Body of pancreas (tissue), 4 donors: ENCODE measurements at regions not wholly inside any gene's neighbourhood (a gene's known extent, or its start where the extent isn't known, plus 50 kb on each side); places are given as distances from the start of the nearest gene placed in this dataset.

Source experiments
- ATAC-seq: fragments of 150-250 bp; one replicate; pipeline ENCODE4 v1.9.1; 2016
- DNase-seq, 4 donors: peaks; one replicate each; pipeline ENCODE4 v3.0.0-alpha.2; 2019
- H3K27ac ChIP-seq, 4 donors: fragments of 200-600 bp; sonication (generic); 1 replicate in 3 of 4; 2 replicates in 1 of 4; pipeline versions ENCODE4 v1.5.1 to v1.6.1; 2016 to 2019; ENCODE audit warnings: mild to moderate bottlenecking in 1 of 4, mixed read lengths in 1 of 4, moderate library complexity in 1 of 4
- H3K27me3 ChIP-seq, 2 donors: fragments of 200-600 bp; sonication (generic); one replicate each; pipeline ENCODE4 v1.6.0; 2016; ENCODE audit warnings: mild to moderate bottlenecking in 1 of 2
- H3K36me3 ChIP-seq, 2 donors: fragments of 200-600 bp; sonication (generic); replicated peaks in 1 of 2; 2 replicates each; pipeline ENCODE4 v1.5.1; 2016; ENCODE audit warnings: low read depth in 2 of 2; ENCODE audit not compliant: insufficient read depth in 1 of 2
- H3K4me1 ChIP-seq: fragments of 200-600 bp; sonication (generic); one replicate; pipeline ENCODE4 v1.6.0; 2016
- H3K4me3 ChIP-seq, 2 donors: fragments of 200-600 bp; sonication (generic); 1 replicate in 1 of 2; 2 replicates in 1 of 2; pipeline ENCODE4 v1.5.1; 2016 to 2019
- H3K9me3 ChIP-seq, 3 donors: fragments of 200-600 bp; sonication (generic); 1 replicate in 2 of 3; 2 replicates in 1 of 3; pipeline ENCODE4 v1.5.1; 2016
- CTCF ChIP-seq, 7 experiments: fragments of 450-650 bp in 4 of 7; fragments of 200-600 bp in 3 of 7; sonication (generic) in 3 of 7; IDR thresholded peaks; one replicate each; pipeline ENCODE4 v1.5.1; 2016 to 2019; ENCODE audit warnings: antibody characterized with exemption in 7 of 7
- POLR2A ChIP-seq, 3 donors: fragments of 450-650 bp; IDR thresholded peaks; one replicate each; pipeline ENCODE4 v1.6.1; 2016; ENCODE audit warnings: antibody characterized with exemption in 3 of 3, mild to moderate bottlenecking in 2 of 3
- WGBS, 2 donors: methylation state at CpG; one replicate each; pipeline ENCODE4 v1.1.5; 2017; 5-methylcytosine and 5-hydroxymethylcytosine counted together
- intact Hi-C: fragments of 100-400 bp; cut with DNase I; formaldehyde crosslinking; loops from one replicate; pipeline ENCODE4 v1.15.1; 2023

GRCh38 chr21:16502273-16502672 is 772.5 kb downstream of the USP25 start:
- no peak for ATAC-seq
- Histone ChIP-seq H3K9me3 (no peaks in the 10 kb centered on the region), H3K4me1 (no peaks in the 10 kb centered on the region), H3K27ac (no peak overlapping the region), H3K36me3 (no peaks in the 10 kb centered on the region), H3K4me3 (no peak overlapping the region), H3K27me3 (no peaks in the 10 kb centered on the region)
- intact Hi-C loops: no loop called here
- TF ChIP-seq POLR2A (IDR thresholded peaks at IDR 0.05): no peak
- TF ChIP-seq CTCF (IDR thresholded peaks at IDR 0.05): no peak
- 84 to 92% methylated on average over 6 of the region's 6 CpGs for WGBS, 2 donors
- DNase-seq: no peak

- DNase-seq (no peak), ATAC-seq (no peak)
- Histone ChIP-seq H3K27ac (no peak overlapping the region), H3K27me3 (no peaks in the 10 kb centered on the region), H3K9me3 (no peaks in the 10 kb centered on the region), H3K4me1 (no peaks in the 10 kb centered on the region), H3K4me3 (no peak overlapping the region), H3K36me3 (no peaks in the 10 kb centered on the region)
- WGBS, 2 donors: 96 to 97% methylated on average over 2 of the region's 2 CpGs
- no peak for TF ChIP-seq POLR2A (IDR thresholded peaks at IDR 0.05)
- no peak for TF ChIP-seq CTCF (IDR thresholded peaks at IDR 0.05)
- intact Hi-C loops: no loop called here
These were observed 773.1 kb downstream of the USP25 start for GRCh38 chr21:16502897-16503296.

- no peaks in the 10 kb centered on the region for H3K4me1 ChIP-seq
- ATAC-seq (no peak), DNase-seq (no peak)
- no peak overlapping the region for H3K27ac ChIP-seq
- no peak for TF ChIP-seq CTCF (IDR thresholded peaks at IDR 0.05)
- TF ChIP-seq POLR2A (IDR thresholded peaks at IDR 0.05): no peak
- no peaks in the 10 kb centered on the region for H3K27me3 ChIP-seq
- WGBS, 2 donors: 38 to 46% methylated on average over 2 of the region's 2 CpGs
- H3K9me3 ChIP-seq: no peaks in the 10 kb centered on the region
- intact Hi-C loops: no loop called here
- H3K36me3 ChIP-seq: no peaks in the 10 kb centered on the region
- no peak overlapping the region for H3K4me3 ChIP-seq
These were observed 774.5 kb downstream of the USP25 start for GRCh38 chr21:16504281-16504680.

GRCh38 chr21:16504766-16505165 is 775.0 kb downstream of the USP25 start:
- H3K4me1 ChIP-seq: no peaks in the 10 kb centered on the region
- no peaks in the 10 kb centered on the region for H3K36me3 ChIP-seq
- ATAC-seq: no peak
- intact Hi-C loops: no loop called here
- no peak overlapping the region for H3K4me3 ChIP-seq
- DNase-seq: no peak
- TF ChIP-seq POLR2A (IDR thresholded peaks at IDR 0.05) (no peak), CTCF (IDR thresholded peaks at IDR 0.05) (no peak)
- no peak overlapping the region for H3K27ac ChIP-seq
- H3K9me3 ChIP-seq: no peaks in the 10 kb centered on the region
- H3K27me3 ChIP-seq: no peaks in the 10 kb centered on the region

- no peak for DNase-seq
- Histone ChIP-seq H3K27ac (no peak overlapping the region), H3K4me1 (no peaks in the 10 kb centered on the region), H3K9me3 (no peaks in the 10 kb centered on the region), H3K36me3 (no peaks in the 10 kb centered on the region), H3K4me3 (no peak overlapping the region), H3K27me3 (no peaks in the 10 kb centered on the region)
- TF ChIP-seq POLR2A (IDR thresholded peaks at IDR 0.05) (no peak), CTCF (IDR thresholded peaks at IDR 0.05) (no peak)
- WGBS, 2 donors: 71 to 79% methylated on average over 3 of the region's 3 CpGs
- intact Hi-C loops: no loop called here
- ATAC-seq: no peak
These were observed 779.7 kb downstream of the USP25 start for GRCh38 chr21:16509476-16509875.
